ENCODE measurements at regions not wholly inside any gene's neighbourhood (a gene's known extent, or its start where the extent isn't known, plus 50 kb on each side); places are given as distances from the start of the nearest gene placed in this dataset.

DNA sequence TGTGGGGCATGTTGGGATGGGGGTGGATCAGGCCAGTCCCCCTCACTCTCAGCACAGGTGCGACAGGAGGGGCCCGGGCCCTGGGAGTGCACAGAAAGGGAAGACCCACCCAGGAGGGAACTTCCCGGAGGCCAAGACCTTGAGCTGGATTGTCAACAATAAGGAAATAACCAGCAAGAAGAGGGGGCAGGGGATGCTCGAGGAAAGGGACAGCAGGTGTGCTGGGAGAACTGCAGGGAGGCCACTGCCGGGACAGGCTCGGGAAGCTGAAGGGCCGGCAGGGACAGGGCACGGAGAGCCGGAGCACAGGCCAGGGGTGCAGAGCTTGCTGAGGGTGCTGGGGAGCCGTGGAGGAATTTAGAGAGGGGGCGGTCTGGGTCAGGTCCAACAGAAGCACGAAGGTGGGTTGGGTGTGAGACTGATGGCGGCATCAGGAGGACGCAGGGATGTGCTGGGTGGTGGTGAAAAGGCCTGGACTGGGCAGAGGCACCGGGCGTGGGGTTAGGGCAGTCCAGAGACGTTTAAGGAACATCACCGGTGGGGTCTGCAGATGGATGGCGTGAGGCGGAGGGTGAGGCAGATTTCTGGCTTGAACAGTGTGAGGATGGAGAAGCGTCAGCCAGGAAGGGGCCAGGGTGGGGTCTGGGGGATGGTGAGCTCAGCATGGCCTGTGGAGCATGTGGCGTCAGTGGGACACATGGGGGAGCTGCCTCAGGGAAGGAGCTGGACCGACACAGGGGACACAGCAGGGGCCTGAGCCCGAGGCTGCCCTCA lies 54.8 kb downstream of the ADRA2C start:
- no peak for TF ChIP-seq POLR2A (IDR thresholded peaks at IDR 0.05)
- TF ChIP-seq CTCF (IDR thresholded peaks at IDR 0.05 in 4 of 5, conservative IDR thresholded peaks at IDR 0.05 in 1 of 5): no peak

Measured in gastrocnemius medialis (tissue), 4 donors.